Fibroblast of the conjunctiva (primary cell): ENCODE measurements at regions not wholly inside any gene's neighbourhood (a gene's known extent, or its start where the extent isn't known, plus 50 kb on each side); places are given as distances from the start of the nearest gene placed in this dataset.
"Not testable (repeated sequence)": the region's sequence is repeated elsewhere in the genome, so short reads cannot be mapped to it uniquely, and the experiment has no call there.

Experiments
- DNase-seq: peaks from one replicate; pipeline ENCODE4 v3.0.0-alpha.2; 2010; ENCODE audit warnings: low read depth

GRCh38 chr10:119996944-119997343 is 104.4 kb downstream of the SEC23IP start:
- no peak for DNase-seq

- no peak for DNase-seq
Measured at GRCh38 chr10:119997429-119997828, 104.9 kb downstream of the SEC23IP start.

- DNase-seq, result no peak
Measured at GRCh38 chr10:120002785-120003184, 110.3 kb downstream of the SEC23IP start.

GRCh38 chr10:120005207-120006201 is 113.0 kb downstream of the SEC23IP start:
- no peak for DNase-seq

- no peak for DNase-seq
Measured at GRCh38 chr10:120007261-120007660, 114.7 kb downstream of the SEC23IP start.

DNA sequence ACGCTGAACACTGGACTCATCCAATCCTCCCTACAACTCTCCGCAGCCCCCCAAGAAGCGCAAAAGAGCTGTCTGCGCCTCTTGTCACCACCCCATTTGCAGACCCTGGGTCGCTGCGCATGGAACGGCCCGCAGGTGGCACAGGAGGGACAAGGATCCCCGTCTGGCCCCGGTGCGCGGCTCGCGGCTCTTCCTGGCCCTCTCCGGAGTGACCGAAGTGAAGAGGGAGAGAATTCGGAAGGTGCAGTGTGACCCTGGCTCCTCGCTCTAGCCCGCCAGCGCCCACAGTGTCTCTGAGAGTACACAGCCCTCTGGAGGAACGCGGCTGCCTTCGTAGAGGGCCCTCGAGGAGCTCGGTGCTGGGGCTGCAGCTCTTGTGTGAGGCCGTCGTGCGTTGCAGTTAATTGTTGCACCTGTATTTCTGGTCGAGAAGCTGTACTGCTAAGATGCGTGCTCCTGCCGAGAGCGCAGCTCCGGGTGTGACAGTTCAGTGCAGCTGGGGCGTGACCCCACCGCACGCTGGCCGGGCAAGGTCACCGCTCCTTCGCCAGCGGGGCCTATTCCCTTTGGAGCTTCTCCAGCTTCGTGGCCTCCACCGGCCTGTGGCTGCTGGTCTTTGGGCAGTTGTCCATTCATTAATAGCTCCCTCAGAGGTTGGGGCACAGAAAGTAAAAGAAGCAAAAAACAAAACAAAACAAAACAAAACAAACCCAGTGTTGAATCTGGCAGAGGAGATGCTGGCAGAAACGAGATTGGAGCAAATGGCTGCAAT is 119.0 kb downstream of the SEC23IP start:
- no peak for DNase-seq

GRCh38 chr10:120012131-120012400 is 119.5 kb downstream of the SEC23IP start:
- no peak for DNase-seq

DNA sequence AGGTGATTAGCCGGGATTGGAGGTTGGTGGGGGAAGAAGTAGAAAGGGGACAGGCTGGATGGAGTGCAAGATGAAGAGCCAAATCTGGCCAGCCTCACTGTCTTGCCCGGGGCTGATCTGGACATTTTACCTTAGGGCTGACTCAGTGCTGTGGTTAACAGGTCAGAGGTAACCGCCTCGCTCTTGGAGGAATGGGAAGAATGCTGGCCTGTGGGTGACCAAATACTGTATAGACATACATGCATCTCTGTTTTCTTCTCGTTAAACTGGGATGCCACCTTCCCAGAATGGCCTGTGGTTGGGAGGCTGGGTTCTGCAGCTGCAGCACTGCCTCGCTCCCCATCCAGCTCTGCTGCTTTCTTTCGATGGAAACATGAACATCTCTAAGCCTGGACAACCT is 120.0 kb downstream of the SEC23IP start:
- DNase-seq, result no peak

GRCh38 chr10:120014031-120014430 is 121.5 kb downstream of the SEC23IP start:
- DNase-seq, result no peak

GRCh38 chr10:120015064-120015463 is 122.5 kb downstream of the SEC23IP start:
- no peak for DNase-seq

DNA sequence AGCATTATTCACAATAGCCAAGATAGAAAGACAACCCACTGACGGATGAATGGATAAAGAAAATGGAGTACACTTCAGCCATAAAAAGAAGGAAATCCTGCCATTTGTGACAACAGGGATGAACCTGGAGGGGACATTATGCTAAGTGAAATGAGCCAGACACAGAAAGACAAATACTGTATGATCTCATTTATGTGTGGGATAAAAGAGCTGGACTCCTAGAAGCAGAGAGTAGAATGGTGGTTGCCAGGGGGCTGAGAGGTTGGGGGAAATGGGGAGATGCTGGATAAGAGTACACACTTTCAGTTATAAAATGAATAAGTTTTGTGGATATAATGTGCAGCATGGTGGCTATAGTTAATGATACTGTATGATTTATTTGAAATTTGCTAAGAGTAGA is 124.4 kb downstream of the SEC23IP start:
- DNase-seq, result no peak

- no peak for DNase-seq
Measured at GRCh38 chr10:120017733-120018417, 125.3 kb downstream of the SEC23IP start.

DNA sequence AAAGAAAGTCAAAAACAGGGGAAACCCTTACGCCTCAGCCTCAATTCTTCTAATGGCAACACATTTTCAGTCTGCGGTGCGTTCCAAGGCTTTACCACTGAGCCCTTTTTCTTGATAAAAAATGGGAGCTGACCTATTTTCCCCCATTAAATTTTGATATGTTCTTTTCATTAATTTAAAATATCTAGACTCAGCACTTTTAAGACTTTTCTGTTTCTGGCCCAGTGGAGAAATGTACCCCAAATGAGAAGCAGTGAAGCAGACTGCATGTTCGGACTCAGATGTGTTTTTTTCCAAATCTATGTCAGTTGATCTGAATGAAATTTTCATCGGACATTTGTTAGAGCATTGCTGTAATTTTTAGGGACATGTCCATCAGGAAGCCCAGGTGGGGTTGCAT is 126.2 kb downstream of the SEC23IP start:
- DNase-seq, result no peak

- DNase-seq, result no peak
Measured at GRCh38 chr10:120019568-120019967, 127.0 kb downstream of the SEC23IP start.

DNA sequence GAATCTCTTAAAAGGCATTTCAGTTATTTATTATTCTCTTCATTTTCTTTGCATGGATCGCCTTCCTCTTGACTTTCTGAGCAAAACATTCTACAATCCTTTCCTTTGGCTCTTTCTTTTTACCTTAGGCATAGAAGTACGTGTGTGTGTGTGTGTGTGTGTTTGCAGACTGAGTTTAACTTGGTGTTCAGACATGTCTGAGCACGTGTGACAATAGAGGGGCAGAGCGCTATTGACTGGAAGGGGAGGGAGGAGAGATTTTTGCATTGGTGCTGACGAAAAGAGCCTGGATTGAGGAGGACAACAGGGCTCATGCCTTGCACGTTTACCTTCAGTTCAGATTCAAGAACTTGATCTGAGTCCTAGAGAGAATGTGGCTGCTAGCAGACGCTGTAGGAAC is 129.8 kb downstream of the SEC23IP start:
- no peak for DNase-seq

GRCh38 chr10:120034236-120034635 is 141.7 kb downstream of the SEC23IP start:
- no peak for DNase-seq

GRCh38 chr10:120039046-120039445 is 146.5 kb downstream of the SEC23IP start:
- no peak for DNase-seq

- DNase-seq, result no peak
Measured at GRCh38 chr10:120039826-120040225, 147.3 kb downstream of the SEC23IP start.

DNA sequence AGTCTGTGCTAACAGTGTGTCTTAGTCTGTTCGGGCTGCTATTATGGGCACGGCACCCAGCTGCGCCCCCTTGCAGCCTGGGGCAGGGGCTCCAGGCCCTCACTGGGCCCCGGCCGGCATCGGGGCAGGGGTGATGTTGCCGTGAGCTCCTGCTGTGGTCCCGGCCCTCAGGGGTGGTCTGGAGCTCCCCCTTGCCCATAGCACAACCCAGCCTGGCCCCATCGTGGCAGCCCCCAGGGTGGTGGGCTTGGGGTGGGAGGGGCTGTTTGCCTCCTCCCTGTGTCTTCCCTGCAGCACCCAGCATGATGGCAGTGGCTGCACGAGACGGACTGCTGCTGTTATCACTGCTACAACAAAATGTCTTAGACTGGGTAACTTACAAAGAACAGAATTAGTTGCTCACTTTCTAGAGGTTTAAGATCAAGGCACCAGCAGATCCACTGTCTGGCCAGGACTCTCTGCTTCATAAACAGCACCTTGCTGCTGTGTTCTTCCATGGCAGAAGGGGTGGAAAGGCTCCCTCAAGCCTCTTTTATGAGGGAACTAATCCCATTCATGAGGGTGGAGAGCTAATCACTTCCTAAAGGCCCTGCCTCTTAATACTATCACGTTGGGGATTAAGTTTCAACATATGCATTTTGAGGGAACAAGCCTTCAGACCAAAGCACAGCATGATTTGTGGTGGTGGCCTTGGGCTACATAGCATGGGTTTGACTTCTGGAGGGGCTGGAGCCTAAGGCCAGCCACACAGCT is 149.5 kb downstream of the SEC23IP start:
- DNase-seq, result no peak

GRCh38 chr10:120042705-120043104 is 150.2 kb downstream of the SEC23IP start:
- DNase-seq, result no peak

DNA sequence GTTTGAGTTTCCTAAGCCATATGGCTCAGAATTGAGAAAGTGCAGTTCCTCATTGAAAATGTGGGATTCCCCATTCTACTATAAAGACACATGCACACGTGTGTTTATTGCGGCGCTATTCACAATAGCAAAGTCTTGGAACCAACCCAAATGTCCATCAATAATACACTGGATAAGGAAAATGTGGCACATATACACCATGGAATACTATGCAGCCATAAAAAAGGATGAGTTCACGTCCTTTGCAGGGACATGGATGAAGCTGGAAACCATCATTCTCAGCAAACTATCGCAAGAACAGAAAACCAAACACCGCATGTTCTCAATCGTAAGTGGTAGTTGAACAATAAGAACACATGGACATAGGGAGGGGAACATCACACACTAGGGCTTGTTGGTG is 154.8 kb downstream of the SEC23IP start:
- not testable (repeated sequence) for DNase-seq

GRCh38 chr10:120047926-120048325 is 155.4 kb downstream of the SEC23IP start:
- DNase-seq, result no peak
